NT2/D1 (cell line): ENCODE measurements at regions not wholly inside any gene's neighbourhood (a gene's known extent, or its start where the extent isn't known, plus 50 kb on each side); places are given as distances from the start of the nearest gene placed in this dataset.

Experiments used
- SUZ12 ChIP-seq: IDR thresholded peaks from 2 replicates; pipeline ENCODE4 v1.6.1; 2011; ENCODE audit not compliant: insufficient read length, insufficient read depth; ENCODE audit errors: extremely low read depth
- YY1 ChIP-seq: IDR thresholded peaks from 2 replicates; pipeline ENCODE4 v1.6.1; 2011; ENCODE audit not compliant: insufficient read length, insufficient read depth

DNA sequence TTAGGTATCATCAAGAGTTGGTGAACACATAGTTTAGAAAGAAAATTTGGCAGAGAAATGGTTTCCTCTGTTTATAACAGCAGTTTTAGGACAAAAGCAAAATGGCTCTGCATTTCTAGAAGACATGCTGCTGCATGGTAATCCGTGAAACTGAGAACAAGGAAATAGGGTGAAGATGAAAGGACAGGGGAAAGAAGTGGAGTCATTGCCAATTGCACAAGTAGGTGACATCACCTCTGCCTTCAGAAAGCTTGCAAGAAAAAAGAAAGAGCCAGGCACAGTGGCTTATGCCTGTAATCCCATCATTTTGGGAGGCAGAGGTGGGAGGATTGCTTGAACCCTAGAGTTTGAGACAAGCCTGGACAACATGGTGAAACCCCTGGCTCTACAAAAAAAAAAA lies 217.6 kb downstream of the LMX1A start:
- TF ChIP-seq YY1 (no peak), SUZ12 (no peak)
